ENCODE measurements at regions not wholly inside any gene's neighbourhood (a gene's known extent, or its start where the extent isn't known, plus 50 kb on each side); places are given as distances from the start of the nearest gene placed in this dataset.
A peak's percentile ranks its signal among the peaks of the same experiment; 100 is the strongest.

GRCh38 chr9:108762348-108763055 is 93.3 kb downstream of the ACTL7B start:
- Histone ChIP-seq H3K4me1 (ENCODE audit: low read depth) (no peaks in the 10 kb centered on the region), H3K9me3 (ENCODE audit: low read depth) (no peaks in the 10 kb centered on the region), H3K27ac (no peak overlapping the region), H3K4me3 (no peak overlapping the region), H3K27me3 (no peaks in the 10 kb centered on the region), H3K36me3 (no peaks in the 10 kb centered on the region)
- DNase-seq (ENCODE audit: low read depth in 1 of 2, low spot score in 1 of 2) = no peak
- TF ChIP-seq, protein P1, sequence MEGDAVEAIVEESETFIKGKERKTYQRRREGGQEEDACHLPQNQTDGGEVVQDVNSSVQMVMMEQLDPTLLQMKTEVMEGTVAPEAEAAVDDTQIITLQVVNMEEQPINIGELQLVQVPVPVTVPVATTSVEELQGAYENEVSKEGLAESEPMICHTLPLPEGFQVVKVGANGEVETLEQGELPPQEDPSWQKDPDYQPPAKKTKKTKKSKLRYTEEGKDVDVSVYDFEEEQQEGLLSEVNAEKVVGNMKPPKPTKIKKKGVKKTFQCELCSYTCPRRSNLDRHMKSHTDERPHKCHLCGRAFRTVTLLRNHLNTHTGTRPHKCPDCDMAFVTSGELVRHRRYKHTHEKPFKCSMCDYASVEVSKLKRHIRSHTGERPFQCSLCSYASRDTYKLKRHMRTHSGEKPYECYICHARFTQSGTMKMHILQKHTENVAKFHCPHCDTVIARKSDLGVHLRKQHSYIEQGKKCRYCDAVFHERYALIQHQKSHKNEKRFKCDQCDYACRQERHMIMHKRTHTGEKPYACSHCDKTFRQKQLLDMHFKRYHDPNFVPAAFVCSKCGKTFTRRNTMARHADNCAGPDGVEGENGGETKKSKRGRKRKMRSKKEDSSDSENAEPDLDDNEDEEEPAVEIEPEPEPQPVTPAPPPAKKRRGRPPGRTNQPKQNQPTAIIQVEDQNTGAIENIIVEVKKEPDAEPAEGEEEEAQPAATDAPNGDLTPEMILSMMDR (IDR thresholded peaks at IDR 0.05; ENCODE audit: low read depth, low read length) = no peak

DNA sequence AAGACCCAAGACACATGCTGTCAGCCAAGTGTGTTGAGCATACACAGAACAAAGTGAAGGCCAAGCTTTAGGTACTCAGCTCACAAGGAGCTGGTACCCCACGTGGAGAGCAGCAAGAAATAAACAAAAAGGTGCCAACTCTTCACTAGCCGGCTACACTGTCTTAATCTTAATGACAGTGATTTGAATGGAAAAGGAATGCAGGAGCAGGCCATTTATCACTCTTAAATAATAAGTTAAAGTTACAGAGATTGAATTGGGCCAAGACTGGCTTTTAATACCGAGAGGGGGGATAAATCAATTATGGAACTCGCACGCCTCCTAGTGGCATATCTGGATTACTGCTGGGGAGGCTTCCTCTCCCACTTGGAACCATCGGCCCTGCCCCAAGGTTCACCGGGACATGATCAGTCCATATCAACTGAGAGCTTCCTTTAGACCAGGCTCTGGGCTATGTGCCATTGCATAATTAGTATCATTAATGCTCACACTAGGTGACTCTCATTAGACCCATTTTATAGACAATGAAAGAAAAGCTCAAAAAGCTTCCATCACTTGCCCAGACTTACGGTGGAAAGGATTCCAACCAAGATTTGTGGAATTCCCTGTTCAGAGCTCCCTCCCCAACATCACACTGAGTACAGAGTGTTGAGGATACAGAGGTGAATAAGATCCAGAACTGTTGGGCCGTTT is 94.0 kb downstream of the ACTL7B start:
- Histone ChIP-seq H3K4me3 (no peak overlapping the region), H3K36me3 (no peaks in the 10 kb centered on the region), H3K27me3 (no peaks in the 10 kb centered on the region), H3K4me1 (ENCODE audit: low read depth) (no peaks in the 10 kb centered on the region), H3K9me3 (ENCODE audit: low read depth) (no peaks in the 10 kb centered on the region), H3K27ac (no peak overlapping the region)
- peak; percentile 69 to 73 for DNase-seq (ENCODE audit: low read depth in 1 of 2, low spot score in 1 of 2)
- TF ChIP-seq, protein P1 (IDR thresholded peaks at IDR 0.05; ENCODE audit: low read depth, low read length) = peak; percentile 85

DNA sequence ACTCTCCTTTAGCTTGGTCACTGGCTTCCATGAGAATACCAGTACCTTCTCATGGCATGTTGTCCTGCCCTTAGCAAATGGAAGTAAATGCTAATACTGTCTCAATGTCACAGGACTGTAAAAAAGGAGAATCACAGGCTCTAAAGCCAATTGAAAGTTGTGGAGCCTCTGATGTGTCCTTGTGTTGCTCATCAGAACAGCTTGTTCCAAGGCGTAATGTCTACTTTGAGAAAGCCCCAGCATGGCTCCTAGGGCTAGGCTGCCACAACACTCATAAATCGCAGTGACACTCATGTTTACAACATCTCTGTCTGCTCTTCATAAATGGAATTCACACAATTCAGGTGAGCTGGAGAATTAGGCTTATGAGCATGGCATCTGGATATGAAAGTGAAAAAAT is 94.9 kb downstream of the ACTL7B start:
- Histone ChIP-seq H3K36me3 (no peaks in the 10 kb centered on the region), H3K4me3 (no peak overlapping the region), H3K27ac (no peak overlapping the region), H3K9me3 (ENCODE audit: low read depth) (no peaks in the 10 kb centered on the region), H3K27me3 (no peaks in the 10 kb centered on the region), H3K4me1 (ENCODE audit: low read depth) (no peaks in the 10 kb centered on the region)
- DNase-seq (ENCODE audit: low read depth in 1 of 2, low spot score in 1 of 2) = no peak
- TF ChIP-seq, protein P1 (IDR thresholded peaks at IDR 0.05; ENCODE audit: low read depth, low read length) = no peak

GRCh38 chr9:108759835-108760234 is 96.0 kb downstream of the ACTL7B start:
- no peak overlapping the region for H3K4me3 ChIP-seq
- H3K27ac ChIP-seq = no peak overlapping the region
- no peaks in the 10 kb centered on the region for H3K27me3 ChIP-seq
- H3K9me3 ChIP-seq (ENCODE audit: low read depth) = no peaks in the 10 kb centered on the region
- no peak for DNase-seq (ENCODE audit: low read depth in 1 of 2, low spot score in 1 of 2)
- H3K4me1 ChIP-seq (ENCODE audit: low read depth) = no peaks in the 10 kb centered on the region
- H3K36me3 ChIP-seq = no peaks in the 10 kb centered on the region
- TF ChIP-seq, protein P1 (IDR thresholded peaks at IDR 0.05; ENCODE audit: low read depth, low read length) = no peak

- H3K4me3 ChIP-seq = no peak overlapping the region
- TF ChIP-seq, protein P1 (IDR thresholded peaks at IDR 0.05; ENCODE audit: low read depth, low read length) = no peak
- DNase-seq (ENCODE audit: low read depth in 1 of 2, low spot score in 1 of 2) = no peak
- H3K27ac ChIP-seq = no peak overlapping the region
- H3K4me1 ChIP-seq (ENCODE audit: low read depth) = no peaks in the 10 kb centered on the region
- no peaks in the 10 kb centered on the region for H3K27me3 ChIP-seq
- no peaks in the 10 kb centered on the region for H3K36me3 ChIP-seq
- no peaks in the 10 kb centered on the region for H3K9me3 ChIP-seq (ENCODE audit: low read depth)
Observed at GRCh38 chr9:108759399-108759798, 96.4 kb downstream of the ACTL7B start.
